Peyer's patch (tissue), 4 donors: ENCODE measurements at regions not wholly inside any gene's neighbourhood (a gene's known extent, or its start where the extent isn't known, plus 50 kb on each side); places are given as distances from the start of the nearest gene placed in this dataset.

Source experiments
- DNase-seq, 3 donors: peaks; one replicate each; pipeline ENCODE4 v3.0.0-alpha.2; 2017 to 2019
- H3K27ac ChIP-seq, 4 donors: fragments of 200-600 bp; sonication (generic); one replicate each; pipeline ENCODE4 v1.5.1; 2016 to 2019
- H3K27me3 ChIP-seq, 2 donors: fragments of 200-600 bp; sonication (generic); one replicate each; pipeline ENCODE4 v1.5.1; 2019
- H3K36me3 ChIP-seq, 3 donors: fragments of 200-600 bp; sonication (generic); one replicate each; pipeline ENCODE4 v1.5.1; 2016 to 2019
- H3K4me1 ChIP-seq, 4 donors: fragments of 200-600 bp; sonication (generic); one replicate each; pipeline ENCODE4 v1.5.1; 2016 to 2019
- H3K4me3 ChIP-seq, 4 donors: fragments of 200-600 bp; sonication (generic); 1 replicate in 3 of 4; 2 replicates in 1 of 4; pipeline ENCODE4 v1.5.1; 2016 to 2019; ENCODE audit warnings: mild to moderate bottlenecking in 1 of 4
- H3K9me3 ChIP-seq, 4 donors: fragments of 200-600 bp; sonication (generic); one replicate each; pipeline ENCODE4 v1.5.1; 2016 to 2019; ENCODE audit warnings: mild to moderate bottlenecking in 1 of 4
- POLR2A ChIP-seq, 2 donors: fragments of 450-650 bp; IDR thresholded peaks; one replicate each; pipeline ENCODE4 v1.5.1; 2017; ENCODE audit warnings: antibody characterized with exemption in 2 of 2, mild to moderate bottlenecking in 2 of 2, moderate library complexity in 2 of 2
- TF ChIP-seq, protein P1 (sequence below), 6 experiments: fragments of 450-650 bp in 4 of 6; fragments of 200-600 bp in 2 of 6; sonication (generic) in 1 of 6; IDR thresholded peaks; one replicate each; pipeline ENCODE4 v1.5.1; 2017 to 2019; ENCODE audit warnings: antibody characterized with exemption in 6 of 6, mild to moderate bottlenecking in 3 of 6, moderate library complexity in 1 of 6

- DNase-seq = no peak
- Histone ChIP-seq H3K27me3 (no peaks in the 10 kb centered on the region), H3K36me3 (no peaks in the 10 kb centered on the region), H3K27ac (no peak overlapping the region), H3K4me1 (no peaks in the 10 kb centered on the region), H3K9me3 (no peaks in the 10 kb centered on the region), H3K4me3 (no peak overlapping the region)
- no peak for TF ChIP-seq POLR2A (IDR thresholded peaks at IDR 0.05)
- TF ChIP-seq, protein P1, sequence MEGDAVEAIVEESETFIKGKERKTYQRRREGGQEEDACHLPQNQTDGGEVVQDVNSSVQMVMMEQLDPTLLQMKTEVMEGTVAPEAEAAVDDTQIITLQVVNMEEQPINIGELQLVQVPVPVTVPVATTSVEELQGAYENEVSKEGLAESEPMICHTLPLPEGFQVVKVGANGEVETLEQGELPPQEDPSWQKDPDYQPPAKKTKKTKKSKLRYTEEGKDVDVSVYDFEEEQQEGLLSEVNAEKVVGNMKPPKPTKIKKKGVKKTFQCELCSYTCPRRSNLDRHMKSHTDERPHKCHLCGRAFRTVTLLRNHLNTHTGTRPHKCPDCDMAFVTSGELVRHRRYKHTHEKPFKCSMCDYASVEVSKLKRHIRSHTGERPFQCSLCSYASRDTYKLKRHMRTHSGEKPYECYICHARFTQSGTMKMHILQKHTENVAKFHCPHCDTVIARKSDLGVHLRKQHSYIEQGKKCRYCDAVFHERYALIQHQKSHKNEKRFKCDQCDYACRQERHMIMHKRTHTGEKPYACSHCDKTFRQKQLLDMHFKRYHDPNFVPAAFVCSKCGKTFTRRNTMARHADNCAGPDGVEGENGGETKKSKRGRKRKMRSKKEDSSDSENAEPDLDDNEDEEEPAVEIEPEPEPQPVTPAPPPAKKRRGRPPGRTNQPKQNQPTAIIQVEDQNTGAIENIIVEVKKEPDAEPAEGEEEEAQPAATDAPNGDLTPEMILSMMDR (IDR thresholded peaks at IDR 0.05) = no peak
These were observed 168.6 kb downstream of the RNF144B start for GRCh38 chr6:18555750-18556149.

DNA sequence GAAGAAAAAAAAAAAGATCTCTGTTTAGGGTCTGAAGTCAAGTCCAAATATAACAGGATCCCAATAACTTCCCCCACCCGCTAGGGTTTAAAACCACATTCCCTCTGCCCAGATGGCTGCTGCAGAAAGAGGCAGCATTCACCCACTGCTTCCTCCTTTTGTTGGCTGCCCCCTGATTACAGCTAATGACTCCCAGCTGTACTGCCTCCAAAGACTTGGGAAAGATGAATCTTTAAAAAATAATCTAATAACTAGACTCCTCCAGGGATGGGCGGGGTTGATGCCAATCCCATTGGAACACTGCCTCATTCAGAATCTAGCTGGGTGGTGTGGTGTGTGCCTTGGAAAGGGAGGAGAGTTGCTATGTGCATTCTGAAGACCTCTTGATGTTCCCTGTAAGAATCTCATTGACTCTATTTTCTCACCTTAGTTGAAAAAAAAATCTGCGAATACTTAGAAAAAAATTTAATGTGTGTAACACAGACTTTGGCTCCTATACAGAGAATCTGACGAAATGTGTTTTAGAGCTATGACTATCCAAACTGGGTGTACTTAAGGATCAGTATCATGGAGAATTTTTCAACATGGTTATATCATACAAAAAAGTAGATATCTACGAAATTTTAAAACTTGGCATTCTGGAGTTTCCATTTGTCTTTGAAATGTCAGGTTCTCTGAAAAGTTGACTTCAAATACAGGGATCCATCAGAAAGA lies 174.0 kb downstream of the RNF144B start:
- H3K4me3 ChIP-seq = no peak overlapping the region
- H3K9me3 ChIP-seq = no peaks in the 10 kb centered on the region
- no peak overlapping the region for H3K27ac ChIP-seq
- no peaks in the 10 kb centered on the region for H3K36me3 ChIP-seq
- TF ChIP-seq, protein P1 (IDR thresholded peaks at IDR 0.05) = no peak
- no peak for TF ChIP-seq POLR2A (IDR thresholded peaks at IDR 0.05)
- H3K27me3 ChIP-seq = no peaks in the 10 kb centered on the region
- H3K4me1 ChIP-seq = no peaks in the 10 kb centered on the region
- DNase-seq = no peak

GRCh38 chr6:18562726-18563125 lies 175.6 kb downstream of the RNF144B start:
- DNase-seq = peak in 1 of 3 donors; percentile 49
- Histone ChIP-seq H3K36me3 (no peaks in the 10 kb centered on the region), H3K27ac (peak overlapping the region in 1 of 4 donors; percentile 59), H3K9me3 (no peaks in the 10 kb centered on the region), H3K4me3 (no peak overlapping the region), H3K4me1 (no peaks in the 10 kb centered on the region), H3K27me3 (no peaks in the 10 kb centered on the region)
- no peak for TF ChIP-seq POLR2A (IDR thresholded peaks at IDR 0.05)
- TF ChIP-seq, protein P1 (IDR thresholded peaks at IDR 0.05) = no peak

DNA sequence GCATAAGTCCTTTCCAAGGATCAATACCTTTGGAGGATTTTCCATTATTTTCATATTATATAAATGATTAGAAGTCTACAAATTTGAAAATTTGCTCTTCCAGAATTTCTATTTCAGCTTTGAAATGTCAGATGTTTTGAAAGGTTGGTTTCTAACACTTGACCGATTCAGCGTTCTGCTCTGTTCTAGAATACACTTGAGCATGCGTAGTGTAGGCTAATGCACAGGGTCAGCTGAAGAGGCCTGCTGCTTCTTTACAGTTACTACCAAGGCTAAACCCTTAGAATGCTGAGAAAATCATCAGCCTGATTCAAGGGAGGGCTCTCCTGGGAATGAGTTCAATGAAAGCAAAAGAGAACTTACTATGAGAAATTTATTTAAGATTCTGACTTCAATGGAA lies 177.6 kb downstream of the RNF144B start:
- Histone ChIP-seq H3K4me1 (no peaks in the 10 kb centered on the region), H3K36me3 (no peaks in the 10 kb centered on the region), H3K4me3 (no peak overlapping the region), H3K27ac (no peak overlapping the region), H3K9me3 (no peaks in the 10 kb centered on the region), H3K27me3 (no peaks in the 10 kb centered on the region)
- no peak for DNase-seq
- TF ChIP-seq, protein P1 (IDR thresholded peaks at IDR 0.05) = no peak
- no peak for TF ChIP-seq POLR2A (IDR thresholded peaks at IDR 0.05)

- Histone ChIP-seq H3K4me3 (no peak overlapping the region), H3K4me1 (no peaks in the 10 kb centered on the region), H3K36me3 (no peaks in the 10 kb centered on the region), H3K27me3 (no peaks in the 10 kb centered on the region), H3K27ac (no peak overlapping the region), H3K9me3 (no peaks in the 10 kb centered on the region)
- TF ChIP-seq POLR2A (IDR thresholded peaks at IDR 0.05) = no peak
- TF ChIP-seq, protein P1 (IDR thresholded peaks at IDR 0.05) = no peak
- DNase-seq = no peak
These were observed 178.1 kb downstream of the RNF144B start for GRCh38 chr6:18565231-18565630.
